SJSA1 (cell line): ENCODE measurements at regions not wholly inside any gene's neighbourhood (a gene's known extent, or its start where the extent isn't known, plus 50 kb on each side); places are given as distances from the start of the nearest gene placed in this dataset.

Experiments used
- DNase-seq, 2 experiments: peaks; one replicate each; pipeline ENCODE4 v3.0.0-alpha.2; 2015 to 2020; ENCODE audit warnings: low spot score in 2 of 2, low read depth in 1 of 2
- H3K27ac ChIP-seq: fragments of 250-450 bp; sonication (Bioruptor Pico); 2 replicates; pipeline ENCODE4 v1.5.1; 2020; ENCODE audit warnings: mild to moderate bottlenecking, moderate library complexity
- H3K27me3 ChIP-seq: fragments of 250-450 bp; sonication (Bioruptor Pico); replicated peaks from 2 replicates; pipeline ENCODE4 v1.5.1; 2020; ENCODE audit warnings: mild to moderate bottlenecking, moderate library complexity
- H3K36me3 ChIP-seq: fragments of 250-450 bp; sonication (Bioruptor Pico); 2 replicates; pipeline ENCODE4 v1.5.1; 2020; ENCODE audit warnings: mild to moderate bottlenecking
- H3K4me1 ChIP-seq: fragments of 250-450 bp; sonication (Bioruptor Pico); replicated peaks from 2 replicates; pipeline ENCODE4 v1.6.1; 2021; ENCODE audit warnings: mild to moderate bottlenecking
- H3K4me3 ChIP-seq: fragments of 250-450 bp; sonication (Bioruptor Pico); 2 replicates; pipeline ENCODE4 v1.5.1; 2020; ENCODE audit warnings: mild to moderate bottlenecking
- H3K9me3 ChIP-seq: fragments of 250-450 bp; sonication (Bioruptor Pico); replicated peaks from 2 replicates; pipeline ENCODE4 v1.5.1; 2020; ENCODE audit warnings: mild to moderate bottlenecking

DNA sequence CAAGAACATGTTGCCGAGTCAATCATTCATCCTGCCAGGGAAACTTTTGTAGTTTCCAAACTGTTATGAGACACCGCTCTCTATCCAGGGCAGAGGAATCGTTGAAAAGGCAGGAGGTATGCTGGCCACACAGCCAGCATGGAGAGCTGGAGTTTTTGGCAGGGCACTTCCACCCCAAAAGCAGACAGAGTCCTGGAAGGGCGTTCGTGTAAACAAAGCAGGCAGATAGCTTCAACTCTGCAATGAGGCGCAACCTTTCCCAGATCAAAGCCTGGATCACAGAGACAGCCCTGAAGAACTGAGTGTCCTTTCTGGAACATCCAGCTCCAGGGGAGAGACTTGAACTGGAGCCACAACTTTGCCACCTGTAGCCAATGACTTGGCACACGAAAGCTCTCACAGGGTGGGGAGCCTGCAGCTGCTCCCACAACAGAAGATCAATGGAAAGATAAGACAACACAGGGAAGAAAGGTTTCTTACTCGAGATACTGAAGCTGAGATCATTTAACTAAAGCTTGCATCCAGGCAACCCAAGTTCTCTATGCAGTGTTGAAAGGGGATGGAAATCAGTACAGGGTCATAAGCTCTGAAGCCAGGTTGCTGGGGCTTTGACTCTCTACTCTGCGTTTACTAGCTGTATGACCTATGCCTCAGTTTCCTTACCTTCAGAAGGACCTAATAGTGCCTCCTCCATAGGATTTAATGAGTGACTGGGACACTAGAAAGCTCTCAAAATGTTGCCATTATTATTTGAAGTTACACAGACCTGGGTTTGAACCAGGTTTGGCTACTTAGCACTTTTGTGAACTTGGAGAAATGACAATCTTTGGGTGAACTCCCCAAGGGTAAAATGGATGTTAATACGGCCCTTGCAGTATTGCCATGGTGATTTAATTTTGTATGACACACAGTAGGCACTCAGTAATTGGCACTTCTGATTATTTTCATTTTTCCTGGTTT lies 434.8 kb upstream of the NPVF start:
- Histone ChIP-seq H3K9me3 (no peaks in the 10 kb centered on the region), H3K27me3 (no peaks in the 10 kb centered on the region), H3K27ac (no peak overlapping the region), H3K36me3 (no peaks in the 10 kb centered on the region), H3K4me3 (no peak overlapping the region), H3K4me1 (no peaks in the 10 kb centered on the region)
- no peak for DNase-seq

DNA sequence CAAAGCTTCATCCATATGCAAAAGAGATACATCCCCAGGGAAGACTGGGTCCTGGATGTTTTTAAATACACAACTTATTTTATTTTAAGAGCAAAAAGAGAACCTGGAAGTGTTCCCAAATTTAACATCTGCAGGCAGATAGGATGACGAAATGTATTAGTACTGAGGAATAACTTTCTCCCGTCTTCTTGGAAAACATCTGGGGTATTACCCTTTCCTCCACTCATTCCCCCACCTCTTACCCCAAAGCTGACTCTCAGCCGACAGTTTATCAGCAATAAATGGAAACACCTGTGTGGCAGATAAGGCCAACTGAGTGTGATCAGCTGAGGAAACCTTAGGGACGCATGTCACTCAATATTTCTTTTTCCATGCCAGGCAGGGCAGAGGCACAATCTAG lies 435.6 kb upstream of the NPVF start:
- no peaks in the 10 kb centered on the region for H3K4me1 ChIP-seq
- H3K36me3 ChIP-seq: no peaks in the 10 kb centered on the region
- H3K27ac ChIP-seq: no peak overlapping the region
- no peak for DNase-seq
- no peak overlapping the region for H3K4me3 ChIP-seq
- no peaks in the 10 kb centered on the region for H3K27me3 ChIP-seq
- no peaks in the 10 kb centered on the region for H3K9me3 ChIP-seq

DNA sequence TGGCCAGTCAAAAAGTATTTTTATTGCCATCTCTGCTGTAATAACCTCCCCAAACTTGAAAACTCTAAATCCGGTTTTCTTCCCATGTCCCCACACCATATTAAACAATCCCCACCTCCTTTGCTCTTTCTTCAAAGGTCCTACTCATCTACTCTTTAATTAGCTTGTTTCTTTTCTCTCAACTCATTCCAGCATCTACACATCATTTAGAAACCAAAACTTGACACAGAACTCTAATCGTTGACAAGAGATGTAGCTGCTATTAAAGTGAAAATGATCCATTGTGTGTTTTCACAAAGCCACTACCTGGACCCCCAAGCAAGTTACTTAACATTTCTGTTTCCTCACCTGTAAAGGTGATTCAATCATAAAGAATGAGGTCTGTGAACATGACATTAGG lies 436.3 kb upstream of the NPVF start:
- Histone ChIP-seq H3K36me3 (no peaks in the 10 kb centered on the region), H3K4me1 (no peaks in the 10 kb centered on the region), H3K9me3 (no peaks in the 10 kb centered on the region), H3K4me3 (no peak overlapping the region), H3K27me3 (no peaks in the 10 kb centered on the region), H3K27ac (no peak overlapping the region)
- DNase-seq: no peak

- DNase-seq: no peak
- no peaks in the 10 kb centered on the region for H3K36me3 ChIP-seq
- H3K9me3 ChIP-seq: no peaks in the 10 kb centered on the region
- no peaks in the 10 kb centered on the region for H3K4me1 ChIP-seq
- no peak overlapping the region for H3K27ac ChIP-seq
- H3K27me3 ChIP-seq: no peaks in the 10 kb centered on the region
- no peak overlapping the region for H3K4me3 ChIP-seq
Measured at GRCh38 chr7:25665374-25665773, 437.1 kb upstream of the NPVF start.

DNA sequence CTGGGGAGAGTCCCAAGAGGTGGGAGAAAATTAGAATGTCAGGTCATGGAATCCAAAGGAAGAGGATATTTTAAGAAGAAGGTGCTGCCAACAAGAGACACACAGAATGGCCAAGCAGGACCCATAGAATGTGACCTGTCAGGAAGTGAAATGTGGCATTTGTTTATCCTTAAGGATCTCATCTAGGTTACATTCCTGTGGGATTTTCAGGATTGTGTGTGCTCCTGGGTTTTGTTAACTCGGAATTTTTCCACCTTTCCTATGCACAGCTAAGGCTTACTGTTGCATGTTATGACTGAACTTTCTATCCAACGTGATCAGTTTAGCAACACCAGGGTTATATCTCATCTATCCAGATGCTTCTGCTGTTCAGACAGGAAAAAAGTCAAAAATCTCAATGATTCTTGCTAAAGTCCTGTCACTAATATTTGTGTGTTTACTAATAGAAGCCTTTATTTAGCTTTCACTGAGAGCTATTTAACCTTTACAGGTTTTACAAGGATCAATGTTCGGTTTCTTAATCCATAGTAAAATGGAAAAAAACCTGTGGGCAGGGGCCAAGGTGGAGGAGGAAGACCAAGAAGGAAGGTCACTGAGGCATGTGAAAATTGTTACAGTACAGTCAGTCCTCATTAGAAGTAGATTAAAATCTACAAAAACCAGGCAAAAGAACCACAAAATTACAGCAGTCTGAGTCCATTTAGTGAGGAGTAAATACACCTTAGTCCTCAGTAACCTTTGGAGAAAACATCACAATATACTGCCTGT lies 437.8 kb upstream of the NPVF start:
- no peaks in the 10 kb centered on the region for H3K4me1 ChIP-seq

GRCh38 chr7:25666671-25667060 lies 438.4 kb upstream of the NPVF start:
- H3K4me1 ChIP-seq: no peaks in the 10 kb centered on the region
- H3K27ac ChIP-seq: no peak overlapping the region
- no peak for DNase-seq
- no peaks in the 10 kb centered on the region for H3K27me3 ChIP-seq
- H3K36me3 ChIP-seq: no peaks in the 10 kb centered on the region
- H3K4me3 ChIP-seq: no peak overlapping the region
- no peaks in the 10 kb centered on the region for H3K9me3 ChIP-seq

More for the DNA sequence above, 437.8 kb upstream of the NPVF start:
- no peaks in the 10 kb centered on the region for H3K36me3 ChIP-seq
- H3K9me3 ChIP-seq: no peaks in the 10 kb centered on the region
- no peak overlapping the region for H3K27ac ChIP-seq
- no peak for DNase-seq
- H3K27me3 ChIP-seq: no peaks in the 10 kb centered on the region
- H3K4me3 ChIP-seq: no peak overlapping the region

GRCh38 chr7:25669281-25669781 lies 441.0 kb upstream of the NPVF start:
- H3K27me3 ChIP-seq: no peaks in the 10 kb centered on the region
- no peaks in the 10 kb centered on the region for H3K9me3 ChIP-seq
- no peak overlapping the region for H3K27ac ChIP-seq
- DNase-seq: no peak
- H3K36me3 ChIP-seq: no peaks in the 10 kb centered on the region
- no peak overlapping the region for H3K4me3 ChIP-seq
- H3K4me1 ChIP-seq: peaks cover 5% of the 10 kb centered on the region

- Histone ChIP-seq H3K4me3 (no peak overlapping the region), H3K27ac (no peak overlapping the region), H3K36me3 (no peaks in the 10 kb centered on the region), H3K9me3 (no peaks in the 10 kb centered on the region), H3K4me1 (peaks cover 5% of the 10 kb centered on the region), H3K27me3 (no peaks in the 10 kb centered on the region)
- DNase-seq: no peak
Measured at GRCh38 chr7:25669961-25670841, 441.9 kb upstream of the NPVF start.

DNA sequence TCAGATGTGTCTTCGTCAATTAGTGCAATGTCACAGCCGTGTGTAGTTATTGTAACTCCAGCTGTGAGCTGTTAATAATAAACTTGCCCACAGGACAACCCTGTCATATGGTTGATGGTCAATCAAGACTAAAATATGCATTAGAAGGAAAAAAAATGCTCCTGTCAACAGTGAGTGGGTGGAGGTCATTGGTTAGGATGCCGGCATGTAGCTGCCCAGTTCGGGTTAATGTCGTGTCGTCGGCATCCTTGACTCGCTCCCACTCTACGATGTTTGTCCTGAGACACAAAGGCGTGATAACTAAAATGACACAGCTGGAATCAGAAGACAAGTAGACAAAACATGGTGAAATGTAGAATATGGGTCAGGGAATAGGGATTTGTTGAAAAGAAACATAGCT lies 442.8 kb upstream of the NPVF start:
- DNase-seq: no peak
- Histone ChIP-seq H3K36me3 (no peaks in the 10 kb centered on the region), H3K4me1 (peaks cover 5% of the 10 kb centered on the region), H3K27ac (no peak overlapping the region), H3K27me3 (no peaks in the 10 kb centered on the region), H3K9me3 (no peaks in the 10 kb centered on the region), H3K4me3 (no peak overlapping the region)

DNA sequence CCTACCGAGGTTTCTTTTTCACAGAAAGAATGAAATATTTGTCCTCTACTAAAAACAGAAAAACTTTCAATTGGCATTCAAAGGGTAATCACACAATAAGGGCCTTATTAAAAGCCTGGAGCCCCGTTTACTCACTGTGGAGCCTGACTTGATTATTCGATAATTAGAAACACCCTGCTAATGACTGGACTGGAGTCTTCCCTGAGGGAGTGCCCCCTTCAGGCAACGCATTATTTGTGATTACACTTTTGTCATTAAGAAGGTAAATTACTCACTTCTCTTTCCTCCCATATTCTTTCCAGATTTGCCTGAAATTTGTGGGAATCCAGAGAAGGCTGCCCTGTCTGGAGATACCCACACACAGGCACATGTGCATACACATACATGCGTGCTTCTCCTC lies 444.2 kb upstream of the NPVF start:
- H3K27me3 ChIP-seq: no peaks in the 10 kb centered on the region
- peaks cover 5% of the 10 kb centered on the region for H3K4me1 ChIP-seq
- no peak overlapping the region for H3K4me3 ChIP-seq
- DNase-seq: no peak
- H3K36me3 ChIP-seq: no peaks in the 10 kb centered on the region
- no peaks in the 10 kb centered on the region for H3K9me3 ChIP-seq
- H3K27ac ChIP-seq: no peak overlapping the region

DNA sequence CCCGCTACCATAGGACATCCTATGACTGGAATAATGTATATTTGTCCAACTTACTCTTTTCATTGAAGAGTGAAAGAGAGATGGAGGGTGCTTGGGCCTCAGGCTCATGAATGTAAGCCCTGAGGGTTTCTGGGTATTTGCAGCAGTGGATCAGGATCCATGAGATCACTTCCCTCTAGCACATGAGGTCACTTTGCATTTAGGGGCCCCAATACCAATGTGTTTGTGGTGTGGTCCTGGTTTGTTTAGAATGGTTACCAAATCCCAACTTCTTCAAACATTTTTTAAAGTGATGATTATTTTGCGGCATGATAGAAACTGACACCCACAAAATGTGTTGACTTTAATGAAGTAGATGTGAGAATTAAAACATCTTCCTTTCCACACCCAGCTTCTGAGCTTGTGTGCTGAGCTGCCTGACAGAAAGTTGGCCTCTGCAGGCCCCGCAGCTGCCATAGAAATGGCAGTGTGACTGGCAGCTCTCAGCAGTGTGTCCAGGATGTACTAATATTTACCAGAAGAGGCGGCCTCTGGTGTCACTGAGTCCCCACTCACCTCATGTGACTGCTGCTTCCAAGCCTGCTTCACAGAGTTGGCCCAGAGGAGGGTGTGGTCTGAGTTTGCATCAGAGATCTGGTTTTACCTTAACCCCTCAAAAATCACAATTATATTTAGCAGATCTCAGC lies 447.6 kb upstream of the NPVF start:
- Histone ChIP-seq H3K4me1 (peaks cover 10% of the 10 kb centered on the region), H3K9me3 (no peaks in the 10 kb centered on the region), H3K27ac (no peak overlapping the region), H3K36me3 (no peaks in the 10 kb centered on the region), H3K4me3 (no peak overlapping the region), H3K27me3 (no peaks in the 10 kb centered on the region)
- no peak for DNase-seq

DNA sequence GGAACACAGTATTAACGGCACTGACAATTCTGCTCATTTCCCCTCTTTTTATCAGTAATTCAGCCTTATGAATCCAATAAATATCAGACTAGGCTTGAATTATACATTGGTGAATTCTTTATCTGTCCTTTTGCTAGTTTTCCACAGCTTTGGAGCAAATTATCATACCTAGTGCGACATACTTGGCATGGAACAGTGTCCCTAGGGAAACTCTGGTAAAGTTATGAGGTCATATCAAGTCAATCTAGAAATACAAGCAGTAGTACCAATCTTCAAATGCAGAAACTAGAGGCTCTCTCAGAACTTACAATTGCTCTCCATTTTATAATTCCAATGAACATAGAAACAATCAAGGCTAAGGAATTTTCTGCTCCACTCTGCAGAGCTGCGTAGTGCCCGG lies 449.3 kb upstream of the NPVF start:
- DNase-seq: no peak
- H3K9me3 ChIP-seq: no peaks in the 10 kb centered on the region
- no peaks in the 10 kb centered on the region for H3K27me3 ChIP-seq
- H3K27ac ChIP-seq: no peak overlapping the region
- H3K4me3 ChIP-seq: no peak overlapping the region
- no peaks in the 10 kb centered on the region for H3K36me3 ChIP-seq
- peaks cover 15% of the 10 kb centered on the region for H3K4me1 ChIP-seq

- Histone ChIP-seq H3K4me1 (peaks cover 15% of the 10 kb centered on the region), H3K9me3 (no peaks in the 10 kb centered on the region), H3K4me3 (no peak overlapping the region), H3K36me3 (no peaks in the 10 kb centered on the region), H3K27me3 (no peaks in the 10 kb centered on the region), H3K27ac (no peak overlapping the region)
- no peak for DNase-seq
Measured at GRCh38 chr7:25678215-25678614, 449.9 kb upstream of the NPVF start.
